ENCODE measurements at regions not wholly inside any gene's neighbourhood (a gene's known extent, or its start where the extent isn't known, plus 50 kb on each side); places are given as distances from the start of the nearest gene placed in this dataset.

GRCh38 chr12:111154147-111154834 lies 214.6 kb downstream of the PHETA1 start:
- TF ChIP-seq, protein P1, sequence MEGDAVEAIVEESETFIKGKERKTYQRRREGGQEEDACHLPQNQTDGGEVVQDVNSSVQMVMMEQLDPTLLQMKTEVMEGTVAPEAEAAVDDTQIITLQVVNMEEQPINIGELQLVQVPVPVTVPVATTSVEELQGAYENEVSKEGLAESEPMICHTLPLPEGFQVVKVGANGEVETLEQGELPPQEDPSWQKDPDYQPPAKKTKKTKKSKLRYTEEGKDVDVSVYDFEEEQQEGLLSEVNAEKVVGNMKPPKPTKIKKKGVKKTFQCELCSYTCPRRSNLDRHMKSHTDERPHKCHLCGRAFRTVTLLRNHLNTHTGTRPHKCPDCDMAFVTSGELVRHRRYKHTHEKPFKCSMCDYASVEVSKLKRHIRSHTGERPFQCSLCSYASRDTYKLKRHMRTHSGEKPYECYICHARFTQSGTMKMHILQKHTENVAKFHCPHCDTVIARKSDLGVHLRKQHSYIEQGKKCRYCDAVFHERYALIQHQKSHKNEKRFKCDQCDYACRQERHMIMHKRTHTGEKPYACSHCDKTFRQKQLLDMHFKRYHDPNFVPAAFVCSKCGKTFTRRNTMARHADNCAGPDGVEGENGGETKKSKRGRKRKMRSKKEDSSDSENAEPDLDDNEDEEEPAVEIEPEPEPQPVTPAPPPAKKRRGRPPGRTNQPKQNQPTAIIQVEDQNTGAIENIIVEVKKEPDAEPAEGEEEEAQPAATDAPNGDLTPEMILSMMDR (IDR thresholded peaks at IDR 0.05; ENCODE audit: insufficient read depth, low read length, severe bottlenecking): no peak
- DNase-seq (ENCODE audit: low read depth) (no peak), FAIRE-seq (no peak)
- Histone ChIP-seq H3K4me3 (ENCODE audit: low read depth, low read length) (no peak overlapping the region), H3K27me3 (ENCODE audit: control insufficient read depth, insufficient read depth, low read length) (no peaks in the 10 kb centered on the region), H3K36me3 (ENCODE audit: control insufficient read depth, insufficient read depth, low read length) (no peaks in the 10 kb centered on the region)

DNA sequence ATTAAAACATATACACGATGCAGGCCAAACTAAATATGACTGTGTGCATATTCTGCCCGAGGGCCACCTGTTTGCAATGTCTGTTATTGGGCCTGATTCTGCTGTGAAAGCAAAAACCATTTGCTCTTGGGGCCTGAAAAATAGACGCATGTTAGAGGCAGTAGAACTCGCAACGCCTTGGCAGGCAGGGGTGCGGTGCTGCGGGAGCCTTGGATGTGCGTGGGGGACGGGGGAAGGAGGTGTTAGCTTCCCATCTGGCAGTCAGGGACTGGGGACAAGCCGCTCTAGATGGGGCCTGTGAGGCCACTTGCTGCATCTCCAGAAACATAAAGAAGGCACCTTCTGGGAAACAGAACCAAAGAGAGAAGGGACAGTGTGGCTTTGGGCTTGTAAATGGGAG lies 216.3 kb downstream of the PHETA1 start:
- peaks cover 2% of the 10 kb centered on the region for H3K36me3 ChIP-seq (ENCODE audit: control insufficient read depth, insufficient read depth, low read length)
- TF ChIP-seq, protein P1 (IDR thresholded peaks at IDR 0.05; ENCODE audit: insufficient read depth, low read length, severe bottlenecking): no peak
- no peaks in the 10 kb centered on the region for H3K27me3 ChIP-seq (ENCODE audit: control insufficient read depth, insufficient read depth, low read length)
- FAIRE-seq (no peak), DNase-seq (ENCODE audit: low read depth) (no peak)
- no peak overlapping the region for H3K4me3 ChIP-seq (ENCODE audit: low read depth, low read length)

GRCh38 chr12:111150921-111151840 lies 217.7 kb downstream of the PHETA1 start:
- TF ChIP-seq, protein P1 (IDR thresholded peaks at IDR 0.05; ENCODE audit: insufficient read depth, low read length, severe bottlenecking): no peak
- FAIRE-seq: no peak
- Histone ChIP-seq H3K4me3 (ENCODE audit: low read depth, low read length) (no peak overlapping the region), H3K36me3 (ENCODE audit: control insufficient read depth, insufficient read depth, low read length) (peaks cover 2% of the 10 kb centered on the region), H3K27me3 (ENCODE audit: control insufficient read depth, insufficient read depth, low read length) (no peaks in the 10 kb centered on the region)
- no peak for DNase-seq (ENCODE audit: low read depth)

GRCh38 chr12:111150360-111150759 lies 218.5 kb downstream of the PHETA1 start:
- no peak for FAIRE-seq
- DNase-seq (ENCODE audit: low read depth): no peak
- Histone ChIP-seq H3K36me3 (ENCODE audit: control insufficient read depth, insufficient read depth, low read length) (peaks cover 2% of the 10 kb centered on the region), H3K4me3 (ENCODE audit: low read depth, low read length) (no peak overlapping the region), H3K27me3 (ENCODE audit: control insufficient read depth, insufficient read depth, low read length) (no peaks in the 10 kb centered on the region)
- TF ChIP-seq, protein P1 (IDR thresholded peaks at IDR 0.05; ENCODE audit: insufficient read depth, low read length, severe bottlenecking): no peak

DNA sequence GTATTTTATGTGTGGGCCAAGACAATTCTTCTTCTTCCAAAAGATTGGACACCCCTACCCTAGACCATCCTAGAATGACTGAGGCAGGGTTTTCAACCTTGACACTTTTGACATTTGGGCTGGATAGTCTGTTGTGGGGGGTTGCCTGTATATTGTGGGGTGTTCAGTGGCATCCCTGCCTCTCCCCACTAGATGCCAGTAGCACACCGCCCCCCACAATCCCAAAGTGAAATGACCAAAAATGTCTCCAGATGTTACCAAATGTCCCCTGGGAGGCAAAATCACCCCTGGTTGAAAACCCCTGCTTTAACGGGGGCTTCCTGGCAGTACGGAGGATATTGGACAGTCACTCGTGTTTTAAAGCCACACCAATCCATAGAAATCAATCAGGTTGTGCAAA lies 219.6 kb downstream of the PHETA1 start:
- DNase-seq (ENCODE audit: low read depth) (no peak), FAIRE-seq (no peak)
- Histone ChIP-seq H3K27me3 (ENCODE audit: control insufficient read depth, insufficient read depth, low read length) (no peaks in the 10 kb centered on the region), H3K4me3 (ENCODE audit: low read depth, low read length) (no peak overlapping the region), H3K36me3 (ENCODE audit: control insufficient read depth, insufficient read depth, low read length) (peaks cover 2% of the 10 kb centered on the region)
- TF ChIP-seq, protein P1 (IDR thresholded peaks at IDR 0.05; ENCODE audit: insufficient read depth, low read length, severe bottlenecking): peak; percentile 3

Data from bronchial epithelial cell (primary cell).